ENCODE measurements at regions not wholly inside any gene's neighbourhood (a gene's known extent, or its start where the extent isn't known, plus 50 kb on each side); places are given as distances from the start of the nearest gene placed in this dataset.

DNA sequence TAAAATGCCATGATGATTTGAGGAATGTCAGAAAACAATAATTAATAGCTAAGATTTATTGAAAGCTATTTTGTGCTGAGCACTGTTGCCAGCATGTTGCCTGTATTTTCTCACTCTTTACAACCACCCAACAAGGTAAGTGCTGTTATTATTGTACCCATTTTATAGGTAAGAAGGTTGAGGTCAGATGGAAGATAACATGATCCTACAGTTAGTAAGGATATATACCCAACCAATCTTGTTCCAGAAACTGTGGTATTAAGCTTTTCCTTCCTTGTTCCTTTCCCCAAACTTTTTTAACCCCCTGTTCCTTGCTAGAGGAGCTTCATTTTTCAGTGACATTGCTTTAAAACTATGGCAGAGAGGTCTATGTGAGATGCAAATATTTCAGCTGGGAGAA, 738.0 kb upstream of the ZEB2 start:
- no peak for DNase-seq

DNA sequence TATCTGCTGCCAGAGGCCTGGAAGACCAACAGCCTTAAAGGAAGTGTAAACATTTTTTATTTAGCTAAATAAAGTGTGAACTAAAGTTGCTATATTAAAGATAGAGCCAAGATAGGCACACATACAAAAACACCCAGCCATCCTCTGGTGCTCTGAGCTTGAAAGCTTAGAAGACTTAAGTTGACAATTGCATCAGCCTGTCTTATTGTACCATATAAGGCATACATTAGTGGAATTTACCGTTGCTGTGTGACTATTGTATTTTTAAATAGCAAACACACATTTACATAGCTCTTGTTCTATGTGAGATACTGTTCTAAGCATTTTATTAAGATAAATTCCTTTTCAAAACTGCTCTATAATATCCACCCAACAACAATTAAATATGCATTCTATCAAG, 736.6 kb upstream of the ZEB2 start:
- no peak for DNase-seq

GRCh38 chr2:145254291-145254690, 734.4 kb upstream of the ZEB2 start:
- DNase-seq, result no peak

- no peak for DNase-seq
Measured at GRCh38 chr2:145253492-145253891, 733.6 kb upstream of the ZEB2 start.

DNA sequence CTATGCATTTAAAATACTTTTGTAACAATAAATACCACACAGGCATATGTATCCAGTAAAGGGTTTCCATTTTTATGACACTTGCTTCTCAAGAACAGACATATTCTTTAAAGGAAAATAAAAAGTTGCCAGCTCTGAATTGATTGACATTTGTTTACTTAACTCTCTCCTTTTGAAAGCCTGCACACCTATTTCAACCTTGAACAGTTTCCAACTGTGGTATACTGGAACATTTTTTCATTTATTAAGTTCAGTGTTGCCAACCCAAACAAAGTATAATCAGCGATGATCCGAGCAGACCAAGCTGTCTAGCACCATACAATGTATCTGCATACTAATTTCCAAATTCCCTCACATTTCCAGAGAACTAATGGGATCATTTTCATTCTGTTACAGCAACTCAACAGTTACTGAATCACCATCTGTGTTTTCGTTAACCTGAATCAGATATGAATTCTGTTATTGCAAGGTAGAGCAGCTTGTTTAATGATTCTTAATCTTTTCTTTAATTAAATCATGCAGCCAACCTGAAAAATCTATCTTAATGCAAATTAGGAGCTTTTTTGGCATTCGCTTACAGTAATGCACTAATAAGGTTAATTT, 725.5 kb upstream of the ZEB2 start:
- DNase-seq, result no peak

GRCh38 chr2:145235312-145235711, 715.4 kb upstream of the ZEB2 start:
- DNase-seq, result no peak

- no peak for DNase-seq
Measured at GRCh38 chr2:145230546-145230945, 710.6 kb upstream of the ZEB2 start.

DNA sequence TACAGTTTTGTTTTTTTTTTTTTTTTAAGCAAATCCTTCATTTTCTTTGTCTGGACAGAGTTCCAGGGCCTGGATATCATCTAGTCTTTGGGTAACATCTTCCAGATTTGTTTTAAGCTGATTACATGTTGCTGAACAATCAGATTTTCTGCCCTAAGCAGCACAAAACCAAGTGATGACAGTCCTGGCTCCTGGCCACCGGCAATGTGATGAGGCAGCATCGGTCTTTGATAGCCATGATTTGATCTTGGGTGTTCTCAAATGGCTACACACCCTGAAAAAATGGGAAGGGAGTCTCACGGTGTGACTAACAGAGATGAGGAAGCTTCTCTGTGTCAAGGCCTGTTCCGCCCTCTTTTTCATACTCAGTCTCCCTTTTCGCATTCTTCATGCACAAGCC, 708.6 kb upstream of the ZEB2 start:
- no peak for DNase-seq

GRCh38 chr2:145226901-145227300, 707.0 kb upstream of the ZEB2 start:
- no peak for DNase-seq

- no peak for DNase-seq
Measured at GRCh38 chr2:145221516-145221915, 701.6 kb upstream of the ZEB2 start.

DNA sequence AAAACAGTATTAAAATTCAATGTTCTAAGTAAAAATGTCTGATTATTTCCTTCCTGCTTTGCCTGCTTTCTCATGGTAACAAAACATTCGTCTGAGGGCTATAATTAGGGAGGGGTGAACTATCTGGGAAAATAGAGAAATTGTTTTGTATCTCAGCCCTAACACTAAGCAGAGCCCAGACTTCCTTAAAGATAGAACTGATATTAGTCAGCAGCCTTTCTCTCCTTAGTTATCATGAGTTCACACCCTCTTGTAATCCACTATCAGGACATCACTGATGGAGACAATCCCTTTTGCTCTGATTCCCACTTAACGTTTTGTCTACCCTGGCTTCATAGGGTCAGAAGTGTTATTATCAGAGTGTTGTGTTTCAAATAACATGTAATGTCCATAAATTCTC, 701.1 kb upstream of the ZEB2 start:
- DNase-seq, result no peak

DNA sequence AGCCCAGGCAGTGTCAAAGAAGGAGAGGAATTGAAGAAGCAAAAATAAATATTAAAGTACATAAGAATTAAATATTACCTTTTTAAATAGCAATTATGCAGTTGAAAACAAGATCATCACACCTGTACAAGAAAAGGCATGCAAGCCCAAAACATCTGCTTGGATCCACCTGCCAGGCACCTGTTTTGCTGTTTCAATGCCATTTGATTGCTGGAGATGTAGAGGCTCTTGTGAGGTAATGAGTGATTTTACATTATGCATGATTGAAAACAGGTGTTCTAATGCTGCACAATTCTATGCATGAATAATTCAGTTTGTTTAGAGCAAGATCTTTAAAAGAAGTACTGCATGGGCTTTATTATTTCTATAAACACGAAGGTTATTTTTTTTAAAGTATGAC, 700.6 kb upstream of the ZEB2 start:
- DNase-seq, result no peak

DNA sequence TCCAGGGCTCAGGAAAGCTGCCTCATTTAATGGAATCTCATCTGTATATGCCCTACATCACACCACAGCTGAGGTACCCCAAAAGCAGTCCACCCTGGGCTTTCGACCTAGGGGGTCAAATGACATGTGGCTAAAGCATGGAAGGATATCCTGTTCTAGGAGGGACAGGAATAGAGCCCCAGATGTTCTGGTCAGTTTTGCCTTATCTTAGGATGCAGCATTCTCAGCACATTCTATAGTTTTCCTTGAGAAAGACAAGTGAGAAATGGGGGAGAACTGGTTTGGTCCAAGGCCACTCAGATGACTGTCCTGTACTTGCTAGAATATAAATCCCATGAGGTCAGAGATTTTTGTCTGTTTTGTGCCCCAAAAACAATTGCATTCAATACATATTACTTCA, 688.0 kb upstream of the ZEB2 start:
- no peak for DNase-seq

DNA sequence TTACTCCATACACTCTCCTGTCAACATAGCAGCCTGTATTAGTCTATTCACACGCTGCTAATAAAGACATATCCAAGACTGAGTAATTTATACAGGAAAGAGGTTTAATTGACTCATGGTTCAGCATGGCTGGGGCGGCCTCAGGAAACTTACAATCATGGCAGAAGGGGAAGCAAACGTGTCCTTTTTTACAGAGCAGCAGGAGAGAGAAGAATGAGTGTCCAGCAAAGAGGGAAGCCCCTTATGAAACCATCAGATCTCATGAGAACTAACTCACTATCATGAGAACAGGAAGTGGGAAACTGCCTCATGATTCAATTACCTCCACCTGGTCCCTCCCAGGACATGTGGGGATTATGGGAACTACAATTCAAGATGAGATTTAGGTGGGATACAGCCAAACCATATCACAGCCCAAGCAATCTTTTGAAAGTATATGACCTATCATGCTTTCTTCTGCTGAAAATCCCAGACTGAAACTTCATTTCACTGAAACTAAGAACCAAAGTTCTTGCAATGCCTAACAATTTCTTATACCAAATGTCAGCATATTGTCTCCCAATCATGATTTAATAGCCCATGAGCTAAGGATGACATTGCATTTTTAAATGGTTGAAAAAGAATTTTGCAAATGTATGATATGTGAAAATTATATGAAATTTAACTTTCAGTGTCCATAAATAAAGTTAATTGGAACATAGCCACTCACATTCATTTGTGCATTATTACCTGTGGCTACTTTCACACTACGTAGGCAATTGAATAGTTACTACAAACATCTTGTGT, 686.8 kb upstream of the ZEB2 start:
- no peak for DNase-seq

DNA sequence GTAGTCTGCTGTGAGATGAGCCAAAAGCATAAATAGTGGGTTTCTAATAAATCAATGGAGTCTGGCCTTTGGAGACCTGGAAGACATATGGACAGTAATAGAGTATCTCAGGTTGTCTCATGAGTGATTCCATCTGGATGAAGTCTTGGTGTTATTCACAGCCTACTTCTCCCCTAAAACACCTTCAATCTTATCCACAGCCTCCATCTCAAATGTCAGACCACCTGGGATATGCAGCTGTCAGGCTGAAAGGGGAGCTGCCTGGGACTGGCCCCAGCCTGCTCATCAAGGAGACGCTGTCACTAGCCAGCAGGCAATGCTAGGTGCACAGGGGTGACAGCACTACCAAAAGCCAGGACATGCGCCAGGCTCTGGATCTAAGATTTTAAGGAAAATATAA, 684.0 kb upstream of the ZEB2 start:
- DNase-seq, result no peak

- no peak for DNase-seq
Measured at GRCh38 chr2:145199827-145200706, 680.1 kb upstream of the ZEB2 start.

- peak; percentile 78 for DNase-seq
Measured at GRCh38 chr2:145199042-145199441, 679.1 kb upstream of the ZEB2 start.

- no peak for DNase-seq
Measured at GRCh38 chr2:145198555-145198954, 678.6 kb upstream of the ZEB2 start.

DNA sequence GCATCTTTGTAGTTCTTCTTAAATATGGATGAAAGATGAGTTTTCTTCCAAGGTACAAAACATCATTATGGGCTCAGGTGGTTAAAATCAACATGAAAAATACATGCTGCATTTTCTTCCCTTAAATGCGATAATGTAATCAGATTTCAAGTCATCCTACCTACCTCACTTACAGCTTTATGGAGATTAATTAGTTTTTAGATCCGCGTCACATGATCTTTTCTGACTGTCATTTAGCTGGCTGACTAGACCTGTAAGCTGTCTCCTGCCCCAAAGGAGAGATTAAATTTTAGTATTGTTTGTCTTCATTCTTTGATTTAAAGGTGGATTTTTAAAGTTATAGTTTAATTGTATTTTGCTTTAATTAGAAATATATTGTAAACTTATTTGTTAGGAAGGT, 678.0 kb upstream of the ZEB2 start:
- no peak for DNase-seq

DNA sequence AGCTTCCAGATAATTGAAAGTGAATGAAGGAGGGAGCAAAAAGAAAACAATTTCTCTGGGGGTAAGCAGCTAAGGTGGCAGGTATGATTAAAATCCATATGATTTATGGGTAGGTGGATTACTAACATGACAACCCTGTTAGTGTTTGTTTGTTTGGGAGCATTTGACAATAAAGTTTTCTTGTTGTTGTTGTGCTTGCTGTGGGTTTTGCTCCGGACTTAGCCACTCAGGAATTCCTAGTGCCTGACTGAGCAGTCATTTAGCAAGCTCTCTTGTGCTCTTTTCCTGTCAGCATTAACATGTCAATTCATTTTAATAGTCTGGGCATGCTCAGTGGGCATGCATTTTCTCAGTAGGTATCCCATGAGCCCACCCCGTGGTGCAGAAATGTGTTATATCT, 674.8 kb upstream of the ZEB2 start:
- DNase-seq, result no peak

- no peak for DNase-seq
Measured at GRCh38 chr2:145190031-145190703, 670.2 kb upstream of the ZEB2 start.

GRCh38 chr2:145186303-145186702, 666.4 kb upstream of the ZEB2 start:
- no peak for DNase-seq

- no peak for DNase-seq
Measured at GRCh38 chr2:145185696-145186095, 665.8 kb upstream of the ZEB2 start.

Data from NCI-H2029 (cell line).